ENCODE measurements at regions not wholly inside any gene's neighbourhood (a gene's known extent, or its start where the extent isn't known, plus 50 kb on each side); places are given as distances from the start of the nearest gene placed in this dataset.

DNA sequence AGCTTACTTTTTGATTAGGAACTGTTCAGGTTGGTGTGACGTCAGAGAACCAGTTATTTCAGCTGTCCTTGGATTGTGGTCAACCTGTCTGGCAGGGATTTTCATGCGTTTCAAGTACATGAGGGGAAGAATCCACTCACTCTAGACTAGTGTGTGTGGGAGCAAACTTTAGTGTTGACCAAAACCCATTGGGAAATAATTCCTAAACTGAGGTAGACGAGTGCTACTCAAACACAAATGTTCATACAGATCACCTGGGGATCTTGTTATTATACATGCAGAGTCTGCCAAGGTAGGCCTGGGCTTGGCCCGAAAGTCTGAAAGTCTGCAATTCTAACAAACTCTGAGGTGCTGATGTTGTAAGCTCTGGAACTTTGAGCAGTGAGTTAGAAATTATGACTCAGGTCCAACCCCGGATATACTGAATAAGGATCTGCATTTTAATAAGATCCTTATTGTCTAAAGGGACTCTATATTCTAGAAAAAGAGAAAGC, 111.1 kb upstream of the CREB5 start:
- TF ChIP-seq, protein P1, sequence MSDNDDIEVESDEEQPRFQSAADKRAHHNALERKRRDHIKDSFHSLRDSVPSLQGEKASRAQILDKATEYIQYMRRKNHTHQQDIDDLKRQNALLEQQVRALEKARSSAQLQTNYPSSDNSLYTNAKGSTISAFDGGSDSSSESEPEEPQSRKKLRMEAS (IDR thresholded peaks at IDR 0.05) = no peak
- TF ChIP-seq, protein P2, sequence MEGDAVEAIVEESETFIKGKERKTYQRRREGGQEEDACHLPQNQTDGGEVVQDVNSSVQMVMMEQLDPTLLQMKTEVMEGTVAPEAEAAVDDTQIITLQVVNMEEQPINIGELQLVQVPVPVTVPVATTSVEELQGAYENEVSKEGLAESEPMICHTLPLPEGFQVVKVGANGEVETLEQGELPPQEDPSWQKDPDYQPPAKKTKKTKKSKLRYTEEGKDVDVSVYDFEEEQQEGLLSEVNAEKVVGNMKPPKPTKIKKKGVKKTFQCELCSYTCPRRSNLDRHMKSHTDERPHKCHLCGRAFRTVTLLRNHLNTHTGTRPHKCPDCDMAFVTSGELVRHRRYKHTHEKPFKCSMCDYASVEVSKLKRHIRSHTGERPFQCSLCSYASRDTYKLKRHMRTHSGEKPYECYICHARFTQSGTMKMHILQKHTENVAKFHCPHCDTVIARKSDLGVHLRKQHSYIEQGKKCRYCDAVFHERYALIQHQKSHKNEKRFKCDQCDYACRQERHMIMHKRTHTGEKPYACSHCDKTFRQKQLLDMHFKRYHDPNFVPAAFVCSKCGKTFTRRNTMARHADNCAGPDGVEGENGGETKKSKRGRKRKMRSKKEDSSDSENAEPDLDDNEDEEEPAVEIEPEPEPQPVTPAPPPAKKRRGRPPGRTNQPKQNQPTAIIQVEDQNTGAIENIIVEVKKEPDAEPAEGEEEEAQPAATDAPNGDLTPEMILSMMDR (IDR thresholded peaks at IDR 0.05; ENCODE audit: control extremely low read depth in 1 of 3, insufficient read depth in 1 of 3, low read depth in 1 of 3, low read length in 3 of 3) = no peak
- TF ChIP-seq, protein P3, sequence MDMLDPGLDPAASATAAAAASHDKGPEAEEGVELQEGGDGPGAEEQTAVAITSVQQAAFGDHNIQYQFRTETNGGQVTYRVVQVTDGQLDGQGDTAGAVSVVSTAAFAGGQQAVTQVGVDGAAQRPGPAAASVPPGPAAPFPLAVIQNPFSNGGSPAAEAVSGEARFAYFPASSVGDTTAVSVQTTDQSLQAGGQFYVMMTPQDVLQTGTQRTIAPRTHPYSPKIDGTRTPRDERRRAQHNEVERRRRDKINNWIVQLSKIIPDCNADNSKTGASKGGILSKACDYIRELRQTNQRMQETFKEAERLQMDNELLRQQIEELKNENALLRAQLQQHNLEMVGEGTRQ (IDR thresholded peaks at IDR 0.05; ENCODE audit: low read length) = no peak
- TF ChIP-seq TAF1 (IDR thresholded peaks at IDR 0.05; ENCODE audit: low read depth, low read length) = no peak
- no peak for TF ChIP-seq POLR2A (IDR thresholded peaks at IDR 0.05; ENCODE audit: control extremely low read depth in 1 of 2, low read depth in 2 of 2, low read length in 2 of 2)
- no peak for TF ChIP-seq POLR2AphosphoS5 (IDR thresholded peaks at IDR 0.05; ENCODE audit: low read depth, low read length)
- TF ChIP-seq TEAD4 (IDR thresholded peaks at IDR 0.05; ENCODE audit: low read depth, low read length) = no peak
- TF ChIP-seq ZNF274 (IDR thresholded peaks at IDR 0.05; ENCODE audit: borderline replicate concordance, extremely low read depth, low read length) = no peak
- TF ChIP-seq, protein P4, sequence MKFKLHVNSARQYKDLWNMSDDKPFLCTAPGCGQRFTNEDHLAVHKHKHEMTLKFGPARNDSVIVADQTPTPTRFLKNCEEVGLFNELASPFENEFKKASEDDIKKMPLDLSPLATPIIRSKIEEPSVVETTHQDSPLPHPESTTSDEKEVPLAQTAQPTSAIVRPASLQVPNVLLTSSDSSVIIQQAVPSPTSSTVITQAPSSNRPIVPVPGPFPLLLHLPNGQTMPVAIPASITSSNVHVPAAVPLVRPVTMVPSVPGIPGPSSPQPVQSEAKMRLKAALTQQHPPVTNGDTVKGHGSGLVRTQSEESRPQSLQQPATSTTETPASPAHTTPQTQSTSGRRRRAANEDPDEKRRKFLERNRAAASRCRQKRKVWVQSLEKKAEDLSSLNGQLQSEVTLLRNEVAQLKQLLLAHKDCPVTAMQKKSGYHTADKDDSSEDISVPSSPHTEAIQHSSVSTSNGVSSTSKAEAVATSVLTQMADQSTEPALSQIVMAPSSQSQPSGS (IDR thresholded peaks at IDR 0.05; ENCODE audit: low read length) = no peak

All from H1 (cell line).